8988T (cell line): ENCODE measurements at regions not wholly inside any gene's neighbourhood (a gene's known extent, or its start where the extent isn't known, plus 50 kb on each side); places are given as distances from the start of the nearest gene placed in this dataset.
A peak's percentile ranks its signal among the peaks of the same experiment; 100 is the strongest.

Source experiments
- DNase-seq: peaks from one replicate; pipeline ENCODE4 v3.0.0; 2011

GRCh38 chr4:4689694-4690440 is 148.0 kb upstream of the STX18 start:
- DNase-seq: no peak

GRCh38 chr4:4687935-4688727 is 146.3 kb upstream of the STX18 start:
- no peak for DNase-seq

GRCh38 chr4:4687100-4687499 is 145.3 kb upstream of the STX18 start:
- no peak for DNase-seq

GRCh38 chr4:4685810-4686795 is 144.3 kb upstream of the STX18 start:
- DNase-seq: no peak

- DNase-seq: no peak
Measured at GRCh38 chr4:4681653-4682052, 139.8 kb upstream of the STX18 start.

- DNase-seq: no peak
Measured at GRCh38 chr4:4680758-4681157, 138.9 kb upstream of the STX18 start.

- no peak for DNase-seq
Measured at GRCh38 chr4:4680243-4680642, 138.4 kb upstream of the STX18 start.

- DNase-seq: no peak
Measured at GRCh38 chr4:4677556-4678522, 136.0 kb upstream of the STX18 start.

- DNase-seq: no peak
Measured at GRCh38 chr4:4675641-4676040, 133.8 kb upstream of the STX18 start.

- DNase-seq: no peak
Measured at GRCh38 chr4:4675051-4675581, 133.3 kb upstream of the STX18 start.

- peak; percentile 51 for DNase-seq
Measured at GRCh38 chr4:4673070-4673469, 131.2 kb upstream of the STX18 start.

GRCh38 chr4:4672402-4672801 is 130.6 kb upstream of the STX18 start:
- DNase-seq: no peak

GRCh38 chr4:4671774-4672349 is 130.0 kb upstream of the STX18 start:
- no peak for DNase-seq

GRCh38 chr4:4670869-4671268 is 129.0 kb upstream of the STX18 start:
- no peak for DNase-seq

GRCh38 chr4:4668355-4669210 is 126.7 kb upstream of the STX18 start:
- DNase-seq: no peak

GRCh38 chr4:4667622-4668081 is 125.8 kb upstream of the STX18 start:
- DNase-seq: no peak

GRCh38 chr4:4666693-4667621 is 125.1 kb upstream of the STX18 start:
- DNase-seq: no peak

- no peak for DNase-seq
Measured at GRCh38 chr4:4666187-4666586, 124.3 kb upstream of the STX18 start.

- no peak for DNase-seq
Measured at GRCh38 chr4:4664234-4664633, 122.4 kb upstream of the STX18 start.
